NCI-H774 (cell line): ENCODE measurements at regions not wholly inside any gene's neighbourhood (a gene's known extent, or its start where the extent isn't known, plus 50 kb on each side); places are given as distances from the start of the nearest gene placed in this dataset.

ENCODE experiments used
- DNase-seq: peaks from one replicate; lab custom pipeline; 2025; lab: John Stamatoyannopoulos, UW

GRCh38 chr2:121897335-121897970 lies 142.0 kb downstream of the TSN start:
- peak; percentile 13 for DNase-seq

DNA sequence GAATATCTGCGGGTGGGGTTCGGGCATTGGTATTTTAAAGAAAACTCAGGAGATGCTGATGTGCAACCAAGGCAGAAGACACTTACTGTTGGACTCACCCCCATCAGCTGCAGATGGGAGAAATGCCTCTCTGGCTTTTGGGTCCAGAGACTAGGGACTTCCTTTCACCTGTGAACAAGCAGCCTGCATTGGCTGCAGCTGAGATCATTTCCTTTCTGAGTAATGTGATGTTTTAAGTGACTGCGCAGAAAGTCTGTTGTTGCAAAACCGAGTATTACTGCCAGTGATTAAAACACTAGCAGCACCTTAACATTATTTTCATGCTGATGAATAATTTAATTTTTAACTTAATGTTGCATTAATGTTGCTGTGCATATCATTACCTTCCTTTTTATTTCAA lies 143.0 kb downstream of the TSN start:
- DNase-seq = no peak

DNA sequence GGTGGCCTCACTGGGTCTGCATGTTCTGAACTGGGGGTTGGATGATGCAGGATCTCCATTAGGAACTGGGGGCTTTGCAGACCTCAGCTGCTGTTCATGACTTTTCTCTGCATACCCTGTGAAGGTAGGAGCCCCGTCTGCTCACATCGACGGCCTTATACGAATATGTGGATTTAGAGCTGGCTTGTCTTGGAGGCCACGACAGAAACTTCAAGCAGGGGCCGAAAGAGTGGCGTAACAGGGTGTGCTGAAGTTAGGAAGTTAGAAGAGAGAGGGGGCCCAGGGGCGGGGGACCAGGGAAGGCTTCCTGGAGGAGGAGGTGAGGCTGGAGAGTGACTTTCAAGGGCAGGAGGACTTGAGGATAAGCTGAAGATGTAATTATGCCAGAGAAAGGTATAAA lies 144.9 kb downstream of the TSN start:
- no peak for DNase-seq

DNA sequence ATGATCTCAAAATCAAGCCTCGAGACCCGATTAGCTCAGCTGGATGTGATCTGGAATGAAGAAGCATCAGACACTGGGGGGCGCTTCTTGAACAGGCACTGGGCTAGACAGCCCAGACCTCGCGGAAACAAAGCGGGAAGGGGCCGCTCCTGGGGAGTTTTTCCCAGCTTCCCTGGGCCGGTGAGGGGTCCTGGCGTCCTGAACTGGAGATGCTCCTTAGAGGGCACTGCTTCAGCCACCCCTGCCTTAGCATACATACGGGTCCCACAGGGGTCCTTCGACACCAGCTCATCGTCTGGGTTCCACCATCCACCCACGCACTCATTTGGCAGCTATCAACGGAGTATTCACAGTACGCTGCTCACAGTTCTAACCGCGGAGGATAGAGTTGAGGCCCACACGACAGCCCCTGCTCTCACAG lies 146.7 kb downstream of the TSN start:
- no peak for DNase-seq

DNA sequence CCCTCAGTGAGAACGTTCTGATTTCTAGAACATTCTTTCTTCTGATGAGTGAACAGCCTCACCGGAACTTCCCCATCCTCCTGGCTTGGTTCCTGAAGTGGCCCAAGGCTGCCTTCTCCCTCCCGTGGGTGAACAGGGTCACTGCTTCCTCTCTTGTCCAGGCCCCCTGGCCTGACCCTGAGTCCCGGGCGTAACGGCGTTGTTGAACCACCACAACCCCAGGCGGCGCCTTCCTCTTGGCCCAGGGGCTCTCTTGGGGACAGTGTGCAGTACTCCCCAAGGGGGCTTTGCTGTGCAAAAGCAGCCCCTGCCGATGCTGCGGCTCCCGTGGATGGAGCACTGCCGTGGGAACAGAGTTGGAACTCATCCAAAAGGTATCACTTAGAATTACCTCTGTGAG lies 147.2 kb downstream of the TSN start:
- no peak for DNase-seq

DNA sequence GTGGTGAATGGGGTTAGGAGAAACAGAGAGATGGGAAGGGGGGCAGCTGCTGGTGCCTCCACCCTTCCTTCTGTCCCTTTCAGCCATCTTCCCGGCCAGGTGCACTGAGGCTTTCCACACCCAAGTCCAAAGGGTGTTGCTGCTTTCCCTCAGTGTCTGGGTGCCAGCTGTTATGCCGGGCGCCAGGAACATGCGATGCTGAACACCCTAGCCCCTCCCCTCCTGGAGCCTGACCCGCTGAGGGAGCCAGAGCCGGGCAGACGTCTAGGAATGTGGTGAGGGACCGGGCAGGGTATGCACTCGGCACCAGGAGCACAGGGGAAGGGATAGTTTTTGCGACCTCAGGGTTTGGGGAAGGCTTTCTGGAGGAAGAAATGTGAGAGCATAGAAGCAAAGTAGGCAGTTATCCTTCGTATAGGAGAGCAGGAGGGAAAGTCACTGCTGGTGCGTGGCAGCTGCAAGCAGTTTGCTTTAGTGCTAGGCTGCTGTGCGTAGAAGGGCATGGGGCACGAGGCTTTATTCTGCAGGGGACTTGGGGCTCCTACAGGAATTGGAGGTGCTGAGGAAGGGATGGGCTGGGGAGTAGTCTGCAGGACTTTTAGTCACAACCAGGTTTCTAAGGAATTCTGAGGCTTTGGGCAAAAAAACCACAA lies 147.7 kb downstream of the TSN start:
- no peak for DNase-seq

GRCh38 chr2:121904656-121905055 lies 149.2 kb downstream of the TSN start:
- no peak for DNase-seq

GRCh38 chr2:121905201-121905600 lies 149.8 kb downstream of the TSN start:
- DNase-seq = no peak

- DNase-seq = no peak
These were observed 150.7 kb downstream of the TSN start for GRCh38 chr2:121906170-121906569.

GRCh38 chr2:121907928-121908327 lies 152.5 kb downstream of the TSN start:
- DNase-seq = no peak

- DNase-seq = no peak
These were observed 154.7 kb downstream of the TSN start for GRCh38 chr2:121910139-121910538.

DNA sequence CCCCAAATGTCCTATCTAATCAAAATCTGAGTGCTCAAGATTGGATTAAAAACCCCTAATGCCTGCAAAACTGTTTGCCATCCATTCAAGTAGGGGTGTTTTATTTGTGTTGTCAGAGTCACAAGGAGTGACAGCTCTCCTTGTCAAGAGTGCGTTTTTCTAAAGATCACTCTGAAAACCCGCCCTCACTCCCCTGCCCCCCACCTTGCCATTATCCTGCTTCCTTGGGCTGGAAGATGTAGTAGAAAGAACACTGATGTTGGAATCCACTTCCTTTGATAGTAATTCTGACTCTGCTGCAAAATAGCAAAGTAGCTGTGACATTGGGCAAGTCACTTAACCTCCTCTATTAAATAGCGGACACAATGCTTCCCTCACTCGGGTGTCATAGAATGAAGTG lies 155.6 kb downstream of the TSN start:
- no peak for DNase-seq

GRCh38 chr2:121917143-121917542 lies 161.7 kb downstream of the TSN start:
- no peak for DNase-seq

DNA sequence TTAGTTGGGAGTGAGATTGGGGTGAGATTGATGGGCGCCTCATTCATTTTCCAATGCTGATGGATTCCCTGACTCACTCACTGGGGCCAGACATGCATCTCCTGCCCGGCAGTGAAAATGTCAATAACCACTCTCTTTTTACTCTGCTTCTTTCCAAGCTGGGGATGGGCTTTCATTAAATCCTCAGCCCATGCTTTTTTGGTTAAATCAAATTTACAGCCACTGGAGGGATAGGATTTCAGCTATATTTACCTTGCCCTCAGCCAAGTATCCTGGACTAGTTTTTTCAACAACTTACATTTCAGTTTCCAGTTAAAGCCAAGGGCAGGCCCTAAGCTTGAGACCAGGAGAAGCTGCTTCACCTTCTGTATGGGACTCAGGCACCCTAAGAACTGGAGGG lies 162.8 kb downstream of the TSN start:
- no peak for DNase-seq

DNA sequence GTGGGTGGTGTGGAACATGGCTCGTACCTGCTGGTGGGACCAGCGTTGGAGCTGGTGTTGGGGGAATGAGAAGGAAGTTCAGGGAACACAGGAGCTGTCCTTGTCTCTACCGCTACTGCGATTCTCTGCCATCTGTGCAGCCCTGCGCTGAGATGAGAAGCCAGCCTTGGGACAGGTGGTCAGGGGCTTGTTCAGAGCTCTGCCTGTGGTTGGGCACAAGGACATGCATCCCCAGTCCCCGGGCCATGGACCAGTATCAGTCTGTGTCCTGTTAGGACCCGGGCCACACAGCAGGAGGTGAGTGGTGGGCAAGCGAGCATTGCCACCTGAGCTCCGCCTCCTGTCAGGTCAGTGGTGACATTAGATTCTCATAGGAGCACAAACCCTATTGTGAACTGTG lies 164.4 kb downstream of the TSN start:
- no peak for DNase-seq

- no peak for DNase-seq
These were observed 170.0 kb downstream of the TSN start for GRCh38 chr2:121925466-121925865.

DNA sequence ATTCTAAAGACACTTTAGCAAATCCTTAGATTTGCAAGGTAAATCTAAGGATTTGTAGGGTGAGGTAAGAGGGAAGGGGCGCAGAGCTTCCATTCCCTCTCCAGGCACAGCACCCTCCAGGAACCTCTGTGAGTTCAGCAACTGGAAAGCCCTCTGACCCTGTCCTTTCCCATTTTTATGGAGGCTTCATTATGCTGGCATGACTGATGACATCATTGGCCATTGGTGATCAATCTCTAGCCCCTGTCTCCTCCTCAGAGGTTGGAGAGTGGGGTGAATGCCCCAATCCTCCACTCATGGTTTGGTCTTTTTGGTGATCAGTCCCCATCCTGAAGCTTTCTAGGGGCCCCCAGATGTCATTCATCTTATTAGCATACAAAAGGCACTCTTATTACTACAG lies 187.8 kb downstream of the TSN start:
- DNase-seq = no peak

DNA sequence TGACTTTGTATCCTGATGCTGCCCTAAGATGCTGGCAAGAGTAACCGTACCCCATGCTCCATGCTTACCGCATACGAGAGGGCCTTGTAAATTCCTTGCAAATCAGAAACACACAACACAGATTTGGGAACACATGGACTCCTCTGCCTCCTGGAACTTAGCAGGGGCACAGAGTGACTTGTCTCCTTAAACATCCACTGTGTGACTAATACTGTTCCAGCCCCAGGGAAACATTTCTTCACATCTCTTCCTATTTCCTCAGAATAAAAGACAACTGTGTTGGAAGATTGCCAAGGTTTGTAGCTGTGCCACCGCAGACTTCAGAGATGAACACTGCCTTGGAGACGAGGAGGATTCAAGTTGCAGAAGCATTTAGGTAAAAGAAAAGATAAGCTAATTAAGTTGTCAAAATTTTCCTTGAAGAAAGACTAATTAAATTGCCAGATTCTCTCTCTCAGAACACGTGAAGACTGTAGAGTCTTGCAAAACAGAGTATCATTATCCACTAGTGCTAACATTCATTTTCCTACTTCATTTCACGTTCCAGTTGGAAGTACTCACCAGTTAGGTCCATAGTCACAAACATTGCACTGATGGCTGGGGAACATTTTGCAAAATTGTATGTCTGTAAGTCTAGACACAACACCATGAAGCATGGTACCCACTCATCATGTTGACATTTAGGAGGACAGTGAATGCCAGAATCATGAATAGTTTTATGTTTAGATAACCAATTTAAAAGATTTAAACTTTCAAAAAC lies 188.8 kb downstream of the TSN start:
- no peak for DNase-seq

- no peak for DNase-seq
These were observed 192.2 kb downstream of the TSN start for GRCh38 chr2:121947674-121948073.

DNA sequence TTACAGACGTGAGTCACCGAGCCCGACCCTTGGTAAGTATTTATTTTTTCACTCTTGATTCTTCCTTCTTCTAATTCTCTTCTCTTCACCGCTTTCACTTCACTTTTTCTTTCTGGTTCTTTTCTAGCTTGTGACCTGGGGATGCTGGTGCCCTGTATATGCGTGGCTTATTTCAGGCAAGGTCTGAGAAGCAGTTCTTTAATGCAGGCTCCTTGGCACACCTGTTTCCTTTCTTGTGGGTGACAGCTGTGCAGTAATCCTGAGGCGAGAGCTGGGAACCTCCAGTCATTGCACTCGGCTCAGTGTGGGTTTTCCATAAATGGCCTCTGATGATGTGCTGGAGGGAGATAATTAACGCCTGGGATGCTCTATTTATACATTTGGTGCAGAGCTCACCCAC lies 193.8 kb downstream of the TSN start:
- no peak for DNase-seq

- DNase-seq = peak; percentile 44
These were observed 200.0 kb downstream of the TSN start for GRCh38 chr2:121955426-121955825.

- no peak for DNase-seq
These were observed 200.4 kb downstream of the TSN start for GRCh38 chr2:121955872-121956271.

GRCh38 chr2:121960251-121960650 lies 204.8 kb downstream of the TSN start:
- no peak for DNase-seq
